ENCODE measurements at regions not wholly inside any gene's neighbourhood (a gene's known extent, or its start where the extent isn't known, plus 50 kb on each side); places are given as distances from the start of the nearest gene placed in this dataset.

DNA sequence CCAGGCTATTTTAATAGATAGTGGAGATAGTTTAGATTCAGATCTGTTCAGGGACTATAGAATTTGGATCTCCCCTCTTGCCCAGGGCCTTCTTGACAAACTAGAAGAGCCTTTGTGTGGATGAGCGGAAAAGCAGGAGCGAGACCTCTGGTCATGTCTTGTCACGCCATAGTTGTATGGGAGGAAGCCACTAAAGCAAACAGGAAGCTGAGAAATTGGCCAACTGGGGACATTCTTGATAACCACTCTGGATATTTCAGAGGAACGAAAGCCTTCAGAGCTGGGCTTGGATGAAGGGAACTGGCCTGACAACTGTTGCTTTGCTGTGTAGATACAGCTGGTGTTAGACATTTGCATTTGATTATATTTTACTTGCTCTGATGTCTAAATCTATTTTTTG, 54.1 kb upstream of the EXOC2 start:
- TF ChIP-seq, protein P1, sequence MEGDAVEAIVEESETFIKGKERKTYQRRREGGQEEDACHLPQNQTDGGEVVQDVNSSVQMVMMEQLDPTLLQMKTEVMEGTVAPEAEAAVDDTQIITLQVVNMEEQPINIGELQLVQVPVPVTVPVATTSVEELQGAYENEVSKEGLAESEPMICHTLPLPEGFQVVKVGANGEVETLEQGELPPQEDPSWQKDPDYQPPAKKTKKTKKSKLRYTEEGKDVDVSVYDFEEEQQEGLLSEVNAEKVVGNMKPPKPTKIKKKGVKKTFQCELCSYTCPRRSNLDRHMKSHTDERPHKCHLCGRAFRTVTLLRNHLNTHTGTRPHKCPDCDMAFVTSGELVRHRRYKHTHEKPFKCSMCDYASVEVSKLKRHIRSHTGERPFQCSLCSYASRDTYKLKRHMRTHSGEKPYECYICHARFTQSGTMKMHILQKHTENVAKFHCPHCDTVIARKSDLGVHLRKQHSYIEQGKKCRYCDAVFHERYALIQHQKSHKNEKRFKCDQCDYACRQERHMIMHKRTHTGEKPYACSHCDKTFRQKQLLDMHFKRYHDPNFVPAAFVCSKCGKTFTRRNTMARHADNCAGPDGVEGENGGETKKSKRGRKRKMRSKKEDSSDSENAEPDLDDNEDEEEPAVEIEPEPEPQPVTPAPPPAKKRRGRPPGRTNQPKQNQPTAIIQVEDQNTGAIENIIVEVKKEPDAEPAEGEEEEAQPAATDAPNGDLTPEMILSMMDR (IDR thresholded peaks at IDR 0.05), result no peak
- no peak overlapping the region for H3K27ac Mint-ChIP-seq (ENCODE audit: unreplicated experiment)
- no peaks in the 10 kb centered on the region for H3K27me3 Mint-ChIP-seq (ENCODE audit: unreplicated experiment)
- no peak overlapping the region for H3K4me3 Mint-ChIP-seq (ENCODE audit: unreplicated experiment)
- no peaks in the 10 kb centered on the region for H3K36me3 Mint-ChIP-seq (ENCODE audit: unreplicated experiment)
- DNase-seq (ENCODE audit: extremely low spot score, unreplicated experiment), result no peak
- H3K9me3 Mint-ChIP-seq (ENCODE audit: unreplicated experiment), result no peaks in the 10 kb centered on the region
- peaks cover under 1% of the 10 kb centered on the region for H3K4me1 Mint-ChIP-seq (ENCODE audit: unreplicated experiment)

DNA sequence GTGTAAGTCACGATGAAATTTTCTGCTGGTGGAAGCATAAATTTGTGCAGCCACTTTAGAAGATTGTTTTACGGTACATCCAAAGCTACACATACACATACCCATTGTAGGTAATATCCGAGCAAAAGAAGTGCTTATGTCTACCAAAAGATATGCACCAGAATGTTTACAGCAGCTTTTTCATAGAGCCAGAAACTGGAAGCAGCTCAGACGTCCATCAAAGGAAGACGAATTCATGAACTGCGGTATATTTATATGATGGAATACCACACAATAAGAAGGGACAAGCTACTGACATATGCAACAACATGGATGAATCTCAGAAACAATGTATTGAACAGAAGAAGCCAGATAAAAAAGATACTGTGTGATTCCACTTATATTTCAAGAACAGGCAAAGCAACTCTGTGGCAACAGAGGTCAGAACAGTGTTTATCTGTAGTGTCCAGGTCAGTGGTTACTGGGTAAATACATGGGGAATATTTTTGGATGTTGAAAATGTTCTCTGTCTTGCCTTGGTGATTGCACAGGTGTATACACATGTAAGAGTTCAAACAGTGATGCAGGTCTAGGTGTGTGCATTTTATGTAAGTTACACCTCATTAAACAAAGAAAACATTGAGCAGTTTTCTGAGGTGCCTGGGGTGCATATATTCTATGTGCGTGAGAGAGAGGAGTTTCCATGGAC, 51.9 kb upstream of the EXOC2 start:
- Mint-ChIP-seq H3K27ac (ENCODE audit: unreplicated experiment) (no peak overlapping the region), H3K27me3 (ENCODE audit: unreplicated experiment) (no peaks in the 10 kb centered on the region), H3K9me3 (ENCODE audit: unreplicated experiment) (no peaks in the 10 kb centered on the region)

DNA sequence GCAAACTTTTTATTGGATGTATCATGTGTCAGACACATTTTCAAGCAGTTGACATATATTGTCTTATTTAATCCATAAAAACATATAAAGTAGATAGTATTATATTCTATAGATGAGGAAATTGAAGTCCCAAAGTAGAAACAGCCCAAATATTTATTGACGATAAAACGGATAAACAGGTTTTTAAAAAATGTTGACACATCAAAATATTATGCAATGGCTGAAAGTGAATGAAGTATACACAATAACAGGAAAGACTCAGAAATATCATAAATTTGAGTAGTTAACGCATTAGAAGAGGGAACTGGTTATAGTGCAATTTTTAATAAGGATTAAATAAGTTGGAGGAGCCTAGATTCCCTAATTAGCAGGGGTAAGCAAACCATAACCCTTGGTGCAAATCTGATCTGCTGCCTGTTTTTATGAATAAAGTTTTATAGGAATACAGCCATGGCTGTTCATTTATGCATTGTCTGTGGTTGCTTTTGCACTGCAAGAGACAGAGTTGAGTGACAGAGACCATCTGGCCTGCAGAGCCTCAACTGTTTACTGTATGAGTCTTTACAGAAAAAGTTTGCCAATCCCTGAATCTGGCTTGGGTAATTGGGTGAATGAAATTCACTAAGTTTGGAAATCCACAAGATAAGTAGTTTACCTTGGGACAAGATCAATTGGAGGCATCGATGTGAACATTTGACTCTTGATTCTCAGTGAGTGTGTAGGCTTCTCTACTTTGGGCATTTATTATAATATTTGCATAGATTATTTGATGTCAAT, 50.6 kb upstream of the EXOC2 start:
- no peak for DNase-seq (ENCODE audit: extremely low spot score, unreplicated experiment)
- TF ChIP-seq, protein P1 (IDR thresholded peaks at IDR 0.05), result no peak
- Mint-ChIP-seq H3K4me3 (ENCODE audit: unreplicated experiment) (no peak overlapping the region), H3K27ac (ENCODE audit: unreplicated experiment) (no peak overlapping the region), H3K36me3 (ENCODE audit: unreplicated experiment) (peaks cover 1% of the 10 kb centered on the region), H3K9me3 (ENCODE audit: unreplicated experiment) (no peaks in the 10 kb centered on the region), H3K4me1 (ENCODE audit: unreplicated experiment) (no peaks in the 10 kb centered on the region), H3K27me3 (ENCODE audit: unreplicated experiment) (peaks cover 6% of the 10 kb centered on the region)

More for the DNA sequence above, 51.9 kb upstream of the EXOC2 start:
- Mint-ChIP-seq H3K36me3 (ENCODE audit: unreplicated experiment) (peaks cover 1% of the 10 kb centered on the region), H3K4me1 (ENCODE audit: unreplicated experiment) (no peaks in the 10 kb centered on the region), H3K4me3 (ENCODE audit: unreplicated experiment) (no peak overlapping the region)
- DNase-seq (ENCODE audit: extremely low spot score, unreplicated experiment), result no peak
- TF ChIP-seq, protein P1 (IDR thresholded peaks at IDR 0.05), result no peak

Measured in osteocyte (in vitro differentiated cells).